BJ (cell line): ENCODE measurements at regions not wholly inside any gene's neighbourhood (a gene's known extent, or its start where the extent isn't known, plus 50 kb on each side); places are given as distances from the start of the nearest gene placed in this dataset.

Experiments
- CTCF ChIA-PET: fragments of 350-600 bp; formaldehyde crosslinking; extraction: SDS; loops from one replicate; lab custom pipeline; 2021; ENCODE audit warnings: antibody characterized with exemption, inconsistent platforms; lab: Yijun Ruan, JAX
- POLR2A ChIA-PET: fragments of 300-600 bp; sonication (Branson Sonifier 250); formaldehyde crosslinking; extraction: SDS; loops from one replicate; lab custom pipeline; 2021; ENCODE audit warnings: antibody characterized with exemption; lab: Charles Lee
- DNase-seq: peaks from one replicate; pipeline ENCODE4 v3.0.0-alpha.2; 2011; ENCODE audit warnings: low read depth
- H3K27me3 ChIP-seq: 2 replicates; pipeline ENCODE4 v1.6.0; 2011; ENCODE audit warnings: low read length; ENCODE audit not compliant: control insufficient read depth, insufficient read depth
- H3K36me3 ChIP-seq: 2 replicates; pipeline ENCODE4 v1.5.1; 2011; ENCODE audit warnings: low read length; ENCODE audit not compliant: control insufficient read depth, insufficient read depth
- H3K4me3 ChIP-seq: 2 replicates; pipeline ENCODE4 v1.5.1; 2011; ENCODE audit warnings: low read depth, mild to moderate bottlenecking, control low read depth, low read length
- CTCF ChIP-seq: IDR thresholded peaks from 2 replicates; pipeline ENCODE4 v1.5.1; 2011; ENCODE audit warnings: low read depth, mild to moderate bottlenecking, control low read depth, inconsistent platforms, low read length, moderate library complexity; ENCODE audit not compliant: insufficient read depth

GRCh38 chr2:66987733-66988132 lies 409.4 kb upstream of the ETAA1 start:
- no peaks in the 10 kb centered on the region for H3K27me3 ChIP-seq
- POLR2A ChIA-PET, result no interaction called here
- CTCF ChIA-PET, result no interaction called here
- no peaks in the 10 kb centered on the region for H3K36me3 ChIP-seq
- no peak overlapping the region for H3K4me3 ChIP-seq
- no peak for DNase-seq
- TF ChIP-seq CTCF, result no peak

- H3K27me3 ChIP-seq, result no peaks in the 10 kb centered on the region
- POLR2A ChIA-PET, result no interaction called here
- H3K36me3 ChIP-seq, result no peaks in the 10 kb centered on the region
- no peak overlapping the region for H3K4me3 ChIP-seq
- TF ChIP-seq CTCF, result no peak
- DNase-seq, result no peak
- CTCF ChIA-PET, result interaction anchor here (0.6 kb wide), 1 partner anchor 8 kb away, joined by 3 read pairs; no protein-coding TSS in a partner anchor
These were observed 402.5 kb upstream of the ETAA1 start for GRCh38 chr2:66994654-66995053.

- Histone ChIP-seq H3K4me3 (no peak overlapping the region), H3K36me3 (no peaks in the 10 kb centered on the region), H3K27me3 (no peaks in the 10 kb centered on the region)
- DNase-seq, result no peak
- ChIA-PET POLR2A (no interaction called here), CTCF (no interaction called here)
- TF ChIP-seq CTCF, result no peak
These were observed 401.5 kb upstream of the ETAA1 start for GRCh38 chr2:66995636-66996035.

GRCh38 chr2:67002618-67003371 lies 394.3 kb upstream of the ETAA1 start:
- POLR2A ChIA-PET, result no interaction called here

More at GRCh38 chr2:67002618-67003371, 394.3 kb upstream of the ETAA1 start:
- TF ChIP-seq CTCF, result no peak
- DNase-seq, result no peak
- no peak overlapping the region for H3K4me3 ChIP-seq
- no peaks in the 10 kb centered on the region for H3K36me3 ChIP-seq
- CTCF ChIA-PET, result no interaction called here
- H3K27me3 ChIP-seq, result no peaks in the 10 kb centered on the region
